ENCODE measurements at regions not wholly inside any gene's neighbourhood (a gene's known extent, or its start where the extent isn't known, plus 50 kb on each side); places are given as distances from the start of the nearest gene placed in this dataset.
"Not testable (repeated sequence)": the region's sequence is repeated elsewhere in the genome, so short reads cannot be mapped to it uniquely, and the experiment has no call there.

DNA sequence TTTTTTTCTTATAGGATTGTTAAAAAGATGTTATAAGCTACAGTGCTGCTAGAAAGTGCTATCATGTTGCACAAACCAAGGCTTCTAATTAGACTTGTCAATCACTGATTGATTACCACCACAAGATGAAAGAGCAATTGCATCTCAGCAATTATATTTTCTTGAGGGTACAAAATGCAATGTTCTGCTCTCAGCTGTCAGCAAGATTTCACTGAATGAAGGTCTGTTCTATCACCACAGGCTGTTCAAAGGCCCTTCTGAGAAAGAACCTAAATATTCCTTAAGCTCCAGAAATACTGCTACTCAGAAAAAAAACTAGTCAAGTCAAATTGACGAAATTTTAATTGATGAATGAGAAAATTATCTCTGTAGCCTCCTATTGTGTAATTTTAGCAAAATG, 301.9 kb upstream of the KYNU start:
- Mint-ChIP-seq H3K27ac (no peak overlapping the region), H3K4me3 (no peak overlapping the region), H3K27me3 (no peaks in the 10 kb centered on the region), H3K9me3 (no peaks in the 10 kb centered on the region), H3K36me3 (no peaks in the 10 kb centered on the region), H3K4me1 (no peaks in the 10 kb centered on the region)
- CTCF ChIA-PET: no interaction called here
- no peak for DNase-seq

- Mint-ChIP-seq H3K4me1 (no peaks in the 10 kb centered on the region), H3K9me3 (no peaks in the 10 kb centered on the region)
- CTCF ChIA-PET: no interaction called here
These were observed 303.1 kb upstream of the KYNU start for GRCh38 chr2:142574388-142574787.

DNA sequence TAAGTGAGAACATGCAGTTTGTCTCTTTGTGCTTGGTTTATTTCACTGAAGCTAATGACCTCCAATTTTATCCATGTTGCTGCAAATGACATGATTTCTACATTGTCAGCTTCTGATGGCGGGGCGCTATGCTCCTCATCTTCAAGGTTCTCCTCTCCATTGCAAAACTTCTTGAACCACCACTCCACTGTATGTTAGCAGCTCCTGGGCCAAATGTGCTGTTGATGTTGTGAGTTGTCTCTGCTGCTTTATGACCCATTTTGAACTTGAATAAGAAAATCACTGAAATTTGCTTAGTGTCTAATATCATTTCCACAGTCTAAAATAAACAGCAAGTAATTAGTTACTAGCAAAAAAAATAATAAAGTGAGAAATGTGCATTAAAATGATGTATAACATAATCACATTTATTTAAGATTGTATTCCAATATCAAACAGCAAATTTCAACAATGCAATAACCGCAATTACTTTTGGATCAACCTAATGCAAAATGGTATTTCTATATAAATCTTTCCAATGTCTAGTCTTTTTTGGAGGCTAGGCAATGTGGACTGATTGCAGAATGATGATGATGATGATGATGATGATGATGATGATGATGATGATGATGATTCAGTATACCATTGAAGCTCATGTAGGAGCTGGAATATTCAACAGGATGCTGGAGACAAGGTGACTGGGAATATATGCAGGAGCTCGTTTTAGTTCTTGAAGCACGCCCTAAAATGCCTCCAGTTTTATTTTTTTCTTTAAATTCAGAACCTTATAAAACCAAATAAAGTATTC, 304.9 kb upstream of the KYNU start:
- DNase-seq: no peak
- Mint-ChIP-seq H3K4me1 (no peaks in the 10 kb centered on the region), H3K9me3 (no peaks in the 10 kb centered on the region), H3K4me3 (no peak overlapping the region), H3K27me3 (no peaks in the 10 kb centered on the region), H3K27ac (no peak overlapping the region), H3K36me3 (no peaks in the 10 kb centered on the region)
- CTCF ChIA-PET: no interaction called here

More at GRCh38 chr2:142574388-142574787, 303.1 kb upstream of the KYNU start:
- Mint-ChIP-seq H3K4me3 (no peak overlapping the region), H3K27me3 (no peaks in the 10 kb centered on the region), H3K36me3 (no peaks in the 10 kb centered on the region), H3K27ac (no peak overlapping the region)
- DNase-seq: no peak

- Mint-ChIP-seq H3K27ac (no peak overlapping the region), H3K9me3 (no peaks in the 10 kb centered on the region), H3K4me3 (no peak overlapping the region), H3K27me3 (no peaks in the 10 kb centered on the region), H3K4me1 (no peaks in the 10 kb centered on the region), H3K36me3 (no peaks in the 10 kb centered on the region)
- CTCF ChIA-PET: no interaction called here
- DNase-seq: no peak
These were observed 305.5 kb upstream of the KYNU start for GRCh38 chr2:142571934-142572333.

GRCh38 chr2:142562900-142563299, 314.6 kb upstream of the KYNU start:
- H3K27ac Mint-ChIP-seq: no peak overlapping the region
- H3K27me3 Mint-ChIP-seq: no peaks in the 10 kb centered on the region
- no peaks in the 10 kb centered on the region for H3K36me3 Mint-ChIP-seq
- no peak overlapping the region for H3K4me3 Mint-ChIP-seq
- CTCF ChIA-PET: no interaction called here
- no peak for DNase-seq
- peaks cover 2% of the 10 kb centered on the region for H3K9me3 Mint-ChIP-seq
- no peaks in the 10 kb centered on the region for H3K4me1 Mint-ChIP-seq

DNA sequence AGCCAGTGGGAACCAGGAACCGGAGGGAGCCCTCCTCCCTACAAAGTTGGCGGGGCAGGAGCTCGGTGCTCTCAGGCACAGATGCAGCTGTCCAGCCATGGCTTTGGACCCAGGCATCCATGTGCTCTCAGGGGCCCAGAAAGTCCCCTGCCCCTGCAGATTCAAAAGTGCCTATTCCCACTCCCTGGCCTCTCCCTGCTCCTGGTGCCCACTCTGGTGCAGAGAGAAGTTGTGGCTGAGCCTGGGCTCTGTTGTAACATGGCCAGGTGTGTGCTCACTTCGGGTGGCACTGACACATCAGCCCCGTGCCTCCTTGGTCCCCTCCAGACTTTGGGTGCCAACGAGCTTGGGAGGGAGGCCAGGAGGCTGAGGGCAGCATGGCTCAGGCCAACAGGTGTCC, 315.8 kb upstream of the KYNU start:
- Mint-ChIP-seq H3K36me3 (no peaks in the 10 kb centered on the region), H3K27ac (no peak overlapping the region), H3K27me3 (no peaks in the 10 kb centered on the region), H3K4me1 (no peaks in the 10 kb centered on the region), H3K9me3 (peaks cover 2% of the 10 kb centered on the region), H3K4me3 (no peak overlapping the region)
- no peak for DNase-seq
- CTCF ChIA-PET: no interaction called here

DNA sequence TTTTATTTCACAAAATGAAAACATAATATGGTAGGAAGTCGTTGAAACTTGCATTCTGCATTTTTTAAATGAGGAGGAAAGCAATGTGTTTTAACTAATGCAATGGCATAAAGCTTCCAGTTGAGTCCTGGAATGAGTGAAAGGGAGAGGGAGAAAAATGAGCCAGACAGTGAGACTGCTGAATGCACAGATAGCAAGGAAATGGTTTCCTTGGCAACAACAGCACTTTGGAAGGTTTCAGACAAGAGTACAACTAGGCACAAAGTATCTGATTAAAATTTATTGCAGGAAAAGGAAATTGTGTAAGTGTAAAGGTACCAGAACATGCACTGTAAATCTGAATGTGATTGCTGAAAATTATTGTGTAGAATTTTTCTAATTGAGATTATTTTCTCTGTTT, 320.1 kb upstream of the KYNU start:
- H3K9me3 Mint-ChIP-seq: peaks cover under 1% of the 10 kb centered on the region
- no peaks in the 10 kb centered on the region for H3K36me3 Mint-ChIP-seq
- H3K27me3 Mint-ChIP-seq: no peaks in the 10 kb centered on the region
- CTCF ChIA-PET: no interaction called here
- H3K4me1 Mint-ChIP-seq: no peaks in the 10 kb centered on the region
- no peak for DNase-seq
- H3K4me3 Mint-ChIP-seq: no peak overlapping the region
- no peak overlapping the region for H3K27ac Mint-ChIP-seq

GRCh38 chr2:142545999-142546398, 331.5 kb upstream of the KYNU start:
- H3K9me3 Mint-ChIP-seq, H3K4me3 Mint-ChIP-seq, H3K4me1 Mint-ChIP-seq: not testable (repeated sequence)

DNA sequence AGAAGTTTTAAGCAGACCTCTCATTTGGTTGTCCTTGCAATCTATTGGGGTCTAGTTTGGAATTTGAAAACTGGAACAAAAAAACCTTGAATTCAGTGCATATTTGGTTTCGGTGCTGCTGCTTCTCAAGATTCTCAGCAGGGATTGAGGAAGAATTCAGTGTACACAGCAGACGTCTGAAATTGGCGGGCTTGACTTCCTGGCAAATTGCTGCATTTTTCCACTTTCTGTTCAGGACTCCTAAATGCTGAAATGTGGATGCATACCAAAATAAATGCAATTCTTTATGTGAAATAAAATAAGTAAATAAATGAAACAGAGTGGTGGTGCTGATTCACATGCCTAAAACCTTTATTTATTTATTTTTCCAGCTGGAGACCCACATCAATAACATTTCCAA, 332.4 kb upstream of the KYNU start:
- CTCF ChIA-PET: no interaction called here
- H3K27ac Mint-ChIP-seq: no peak overlapping the region
- DNase-seq: no peak
- no peak overlapping the region for H3K4me3 Mint-ChIP-seq
- no peaks in the 10 kb centered on the region for H3K4me1 Mint-ChIP-seq
- no peaks in the 10 kb centered on the region for H3K27me3 Mint-ChIP-seq
- no peaks in the 10 kb centered on the region for H3K36me3 Mint-ChIP-seq
- peaks cover 3% of the 10 kb centered on the region for H3K9me3 Mint-ChIP-seq

More at GRCh38 chr2:142545999-142546398, 331.5 kb upstream of the KYNU start:
- DNase-seq, H3K27me3 Mint-ChIP-seq, H3K36me3 Mint-ChIP-seq, H3K27ac Mint-ChIP-seq, CTCF ChIA-PET: not testable (repeated sequence)

DNA sequence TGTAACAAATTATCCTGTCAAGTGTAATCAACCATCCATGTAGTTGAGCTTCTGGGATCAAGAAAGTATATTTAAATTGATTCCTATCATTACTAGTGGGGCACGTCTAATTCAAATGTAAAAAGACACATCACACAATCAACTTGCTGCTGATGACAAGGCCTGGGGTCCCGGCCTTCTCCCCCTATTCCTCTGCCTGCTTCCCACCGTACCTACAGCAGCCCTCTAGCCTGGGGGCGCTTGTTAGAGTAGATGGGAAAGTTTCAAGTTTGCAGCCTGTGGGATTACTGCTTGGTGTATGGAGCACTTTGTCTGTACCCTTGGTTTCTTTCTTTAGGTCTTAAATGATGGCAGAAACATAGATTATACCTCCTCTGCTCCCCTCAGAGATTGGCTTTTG, 333.3 kb upstream of the KYNU start:
- Mint-ChIP-seq H3K27me3 (no peaks in the 10 kb centered on the region), H3K4me1 (no peaks in the 10 kb centered on the region), H3K4me3 (no peak overlapping the region), H3K9me3 (peaks cover 3% of the 10 kb centered on the region), H3K36me3 (no peaks in the 10 kb centered on the region), H3K27ac (no peak overlapping the region)
- CTCF ChIA-PET: no interaction called here
- no peak for DNase-seq

GRCh38 chr2:142542431-142542910, 335.0 kb upstream of the KYNU start:
- Mint-ChIP-seq H3K36me3 (no peaks in the 10 kb centered on the region), H3K4me1 (no peaks in the 10 kb centered on the region), H3K9me3 (peaks cover 1% of the 10 kb centered on the region), H3K27ac (no peak overlapping the region), H3K4me3 (no peak overlapping the region), H3K27me3 (no peaks in the 10 kb centered on the region)
- no peak for DNase-seq
- CTCF ChIA-PET: no interaction called here

GRCh38 chr2:142536966-142537365, 340.5 kb upstream of the KYNU start:
- no peaks in the 10 kb centered on the region for H3K9me3 Mint-ChIP-seq
- no peak overlapping the region for H3K4me3 Mint-ChIP-seq
- CTCF ChIA-PET: no interaction called here
- no peaks in the 10 kb centered on the region for H3K27me3 Mint-ChIP-seq
- no peaks in the 10 kb centered on the region for H3K36me3 Mint-ChIP-seq
- H3K4me1 Mint-ChIP-seq: no peaks in the 10 kb centered on the region
- no peak overlapping the region for H3K27ac Mint-ChIP-seq
- no peak for DNase-seq

DNA sequence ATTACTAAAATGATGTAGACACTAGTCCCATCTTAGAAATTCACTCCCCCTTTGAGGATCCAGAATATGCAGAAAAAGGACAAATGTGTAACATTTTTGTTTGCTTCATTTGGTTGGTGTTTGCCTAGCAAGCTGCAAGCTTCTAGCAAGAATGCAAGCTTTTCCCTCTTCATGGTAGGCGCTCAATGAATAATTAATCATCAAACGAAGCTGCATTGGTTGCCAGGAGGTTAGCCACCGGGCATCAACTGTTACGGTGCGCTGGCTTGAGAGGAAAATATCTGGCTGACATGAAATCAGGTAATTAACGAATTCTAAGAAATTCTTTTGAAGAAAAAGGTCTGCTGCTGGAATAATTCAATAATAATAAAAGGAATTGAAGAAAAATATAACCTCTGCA, 341.0 kb upstream of the KYNU start:
- no peak overlapping the region for H3K27ac Mint-ChIP-seq
- no peaks in the 10 kb centered on the region for H3K4me1 Mint-ChIP-seq
- no peaks in the 10 kb centered on the region for H3K27me3 Mint-ChIP-seq
- CTCF ChIA-PET: no interaction called here
- no peak for DNase-seq
- no peaks in the 10 kb centered on the region for H3K36me3 Mint-ChIP-seq
- no peak overlapping the region for H3K4me3 Mint-ChIP-seq
- peaks cover under 1% of the 10 kb centered on the region for H3K9me3 Mint-ChIP-seq

DNA sequence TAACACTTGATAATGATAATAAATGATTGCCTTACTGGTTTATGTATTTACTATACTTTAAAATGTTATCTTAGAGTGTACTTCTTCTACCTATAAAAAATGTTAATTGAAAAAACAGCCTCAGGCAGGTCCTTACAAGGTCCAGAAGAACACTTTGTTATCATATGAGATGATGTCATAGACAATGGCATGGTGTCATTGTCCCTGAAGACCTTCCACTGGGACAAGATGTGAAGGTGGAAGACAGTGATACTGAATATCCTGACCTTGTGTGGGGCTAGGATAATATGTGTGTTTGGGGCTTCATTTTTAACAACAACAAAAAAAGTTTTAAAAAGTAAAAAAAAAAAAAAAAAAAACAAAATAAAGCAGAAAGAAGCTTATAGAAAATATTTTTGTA, 342.2 kb upstream of the KYNU start:
- Mint-ChIP-seq H3K27ac (no peak overlapping the region), H3K4me3 (no peak overlapping the region), H3K9me3 (peaks cover 2% of the 10 kb centered on the region), H3K4me1 (no peaks in the 10 kb centered on the region), H3K27me3 (no peaks in the 10 kb centered on the region), H3K36me3 (no peaks in the 10 kb centered on the region)
- no peak for DNase-seq
- CTCF ChIA-PET: no interaction called here

DNA sequence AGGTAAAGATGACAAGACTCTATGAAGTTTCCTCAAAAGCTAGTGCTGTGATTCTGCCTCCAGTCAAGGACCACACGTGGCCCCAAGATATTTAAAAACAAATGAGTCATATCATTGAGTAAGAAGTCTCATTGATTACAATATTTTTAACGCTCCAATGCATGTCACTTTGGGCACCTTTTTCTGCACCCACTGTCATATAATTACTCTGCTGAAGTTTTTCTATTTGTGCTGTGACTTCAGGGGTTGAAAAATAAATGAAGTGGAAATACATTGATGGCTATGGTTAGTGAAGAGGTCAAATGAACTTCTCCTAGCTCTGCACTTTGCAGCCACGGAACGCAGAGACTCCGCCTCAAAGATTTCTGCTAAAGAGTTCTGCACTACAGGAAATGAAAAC, 344.3 kb upstream of the KYNU start:
- no peaks in the 10 kb centered on the region for H3K27me3 Mint-ChIP-seq
- H3K4me3 Mint-ChIP-seq: no peak overlapping the region
- no peaks in the 10 kb centered on the region for H3K4me1 Mint-ChIP-seq
- CTCF ChIA-PET: no interaction called here
- H3K27ac Mint-ChIP-seq: no peak overlapping the region
- no peak for DNase-seq
- no peaks in the 10 kb centered on the region for H3K36me3 Mint-ChIP-seq
- peaks cover 2% of the 10 kb centered on the region for H3K9me3 Mint-ChIP-seq

DNA sequence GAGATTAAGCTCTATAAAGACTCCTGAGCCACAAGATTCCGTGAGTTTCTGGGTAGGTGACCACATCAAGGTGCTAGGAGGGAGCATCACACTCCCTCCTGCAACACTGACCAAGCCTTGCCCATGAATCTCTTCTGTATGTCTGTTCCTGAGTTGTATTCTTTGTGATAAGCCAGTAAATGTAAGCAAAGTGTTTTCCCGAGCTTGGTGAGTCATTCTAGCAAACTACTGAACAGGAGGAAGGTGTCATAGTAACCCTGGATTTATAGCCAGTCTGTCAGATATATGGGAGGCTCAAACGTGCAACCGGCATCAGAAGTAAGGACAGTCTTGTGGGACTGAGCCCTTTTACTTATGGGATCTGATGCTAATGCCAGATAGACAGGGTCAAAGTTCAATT, 346.1 kb upstream of the KYNU start:
- DNase-seq: no peak
- CTCF ChIA-PET: no interaction called here
- H3K4me1 Mint-ChIP-seq: no peaks in the 10 kb centered on the region
- H3K36me3 Mint-ChIP-seq: no peaks in the 10 kb centered on the region
- H3K27ac Mint-ChIP-seq: no peak overlapping the region
- H3K4me3 Mint-ChIP-seq: no peak overlapping the region
- H3K27me3 Mint-ChIP-seq: no peaks in the 10 kb centered on the region
- H3K9me3 Mint-ChIP-seq: peaks cover 2% of the 10 kb centered on the region

All from activated naive CD4-positive, alpha-beta T cell treated with anti-CD3 and anti-CD28 coated beads, Interleukin-2, amount 10 ng/mL, durations not matched to agents 7 days and 5 days (primary cell).